BLaER1 treated with 17β-estradiol and CSF1 and Interleukin-3, amounts not matched to agents 10 nM and 100 nM (cell line): ENCODE measurements at regions not wholly inside any gene's neighbourhood (a gene's known extent, or its start where the extent isn't known, plus 50 kb on each side); places are given as distances from the start of the nearest gene placed in this dataset.
"Not testable (repeated sequence)": the region's sequence is repeated elsewhere in the genome, so short reads cannot be mapped to it uniquely, and the experiment has no call there.

ENCODE experiments used
- H3K27ac ChIP-seq, 11 experiments: shearing (Covaris generic); formaldehyde crosslinking; 2 replicates each; pipeline ENCODE4 v1.8.1; 2022
- H3K27me3 ChIP-seq, 11 experiments: shearing (Covaris generic); formaldehyde crosslinking; 2 replicates each; pipeline ENCODE4 v1.8.1; 2022
- H3K36me3 ChIP-seq, 11 experiments: shearing (Covaris generic); formaldehyde crosslinking; 2 replicates each; pipeline ENCODE4 v1.8.1; 2022
- H3K4me1 ChIP-seq, 10 experiments: shearing (Covaris generic); formaldehyde crosslinking; 2 replicates each; pipeline ENCODE4 v1.8.1; 2022
- H3K4me2 ChIP-seq, 11 experiments: shearing (Covaris generic); formaldehyde crosslinking; 2 replicates each; pipeline ENCODE4 v1.8.1; 2022
- H3K4me3 ChIP-seq, 10 experiments: shearing (Covaris generic); formaldehyde crosslinking; 2 replicates each; pipeline ENCODE4 v1.8.1; 2022
- H3K9ac ChIP-seq, 11 experiments: shearing (Covaris generic); formaldehyde crosslinking; 2 replicates each; pipeline ENCODE4 v1.8.1; 2022
- H3K9me3 ChIP-seq, 11 experiments: shearing (Covaris generic); formaldehyde crosslinking; replicated peaks in 1 of 11; 2 replicates each; pipeline ENCODE4 v1.8.1; 2022
- H4K20me1 ChIP-seq, 11 experiments: shearing (Covaris generic); formaldehyde crosslinking; 2 replicates each; pipeline ENCODE4 v1.8.1; 2022
- Cebpa-rat ChIP-seq, 11 experiments: shearing (Covaris generic); IDR thresholded peaks; 2 replicates each; pipeline ENCODE4 v1.8.1; 2022

GRCh38 chr20:43352996-43353395, 104.7 kb upstream of the SRSF6 start:
- Histone ChIP-seq H3K4me3 (no peak overlapping the region), H3K4me1 (no peaks in the 10 kb centered on the region), H3K27me3 (no peaks in the 10 kb centered on the region), H3K9me3 (peaks cover 0 to 10% (median 3%) of the 10 kb centered on the region in 11 experiments; a peak in 9 of 22 replicates), H3K36me3 (no peaks in the 10 kb centered on the region), H3K27ac (no peak overlapping the region), H3K4me2 (no peak overlapping the region), H3K9ac (no peak overlapping the region), H4K20me1 (no peaks in the 10 kb centered on the region)
- no peak for TF ChIP-seq Cebpa-rat (IDR thresholded peaks at IDR 0.05)

GRCh38 chr20:43350694-43351093, 107.0 kb upstream of the SRSF6 start:
- not testable (repeated sequence) for H3K27ac ChIP-seq, H3K4me3 ChIP-seq, H4K20me1 ChIP-seq, H3K4me1 ChIP-seq, H3K27me3 ChIP-seq, H3K36me3 ChIP-seq, H3K4me2 ChIP-seq, H3K9ac ChIP-seq, H3K9me3 ChIP-seq

- Histone ChIP-seq H3K27me3 (no peaks in the 10 kb centered on the region), H3K9me3 (peaks cover 0 to 7% (median 0%) of the 10 kb centered on the region in 11 experiments; a peak in 8 of 22 replicates), H3K9ac (no peak overlapping the region), H3K4me2 (no peak overlapping the region), H3K27ac (no peak overlapping the region), H3K4me3 (no peak overlapping the region), H3K36me3 (no peaks in the 10 kb centered on the region), H3K4me1 (no peaks in the 10 kb centered on the region), H4K20me1 (no peaks in the 10 kb centered on the region)
- no peak for TF ChIP-seq Cebpa-rat (IDR thresholded peaks at IDR 0.05)
Measured at GRCh38 chr20:43349841-43350240, 107.9 kb upstream of the SRSF6 start.

GRCh38 chr20:43347839-43348238, 109.9 kb upstream of the SRSF6 start:
- H3K9me3 ChIP-seq: peaks cover 0 to 23% (median 10%) of the 10 kb centered on the region in 11 experiments; a peak in 9 of 22 replicates
- H4K20me1 ChIP-seq, H3K36me3 ChIP-seq, H3K4me1 ChIP-seq, H3K27ac ChIP-seq, H3K4me3 ChIP-seq, H3K9ac ChIP-seq, H3K27me3 ChIP-seq, H3K4me2 ChIP-seq: not testable (repeated sequence)

DNA sequence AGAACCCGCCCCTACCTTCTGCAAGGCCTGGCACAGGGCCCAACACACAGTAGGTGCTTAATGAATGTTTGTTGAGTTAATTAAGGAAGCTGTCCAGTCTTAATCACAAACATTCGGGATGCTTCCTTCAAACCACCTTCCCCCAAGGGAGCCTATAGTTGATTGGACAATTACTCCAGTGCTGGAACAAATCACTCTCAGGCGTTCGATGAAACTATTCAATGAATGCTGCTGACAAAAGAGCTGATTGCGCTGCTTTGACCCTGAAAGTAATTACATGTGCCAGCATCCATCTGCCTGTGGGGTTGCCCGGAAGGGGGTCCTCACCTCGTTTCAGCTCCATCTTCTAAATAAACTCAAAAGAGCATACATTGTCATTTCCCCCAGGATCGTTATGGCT, 112.0 kb upstream of the SRSF6 start:
- Histone ChIP-seq H3K9me3 (peaks cover 0 to 23% (median 10%) of the 10 kb centered on the region in 11 experiments; a peak in 9 of 22 replicates), H3K27ac (no peak overlapping the region), H3K27me3 (no peaks in the 10 kb centered on the region), H3K4me2 (no peak overlapping the region), H3K9ac (no peak overlapping the region), H3K4me1 (peaks cover 0 to 12% (median 0%) of the 10 kb centered on the region in 10 experiments; a peak in 4 of 20 replicates), H4K20me1 (no peaks in the 10 kb centered on the region), H3K36me3 (no peaks in the 10 kb centered on the region), H3K4me3 (no peak overlapping the region)
- TF ChIP-seq Cebpa-rat (IDR thresholded peaks at IDR 0.05): no peak

DNA sequence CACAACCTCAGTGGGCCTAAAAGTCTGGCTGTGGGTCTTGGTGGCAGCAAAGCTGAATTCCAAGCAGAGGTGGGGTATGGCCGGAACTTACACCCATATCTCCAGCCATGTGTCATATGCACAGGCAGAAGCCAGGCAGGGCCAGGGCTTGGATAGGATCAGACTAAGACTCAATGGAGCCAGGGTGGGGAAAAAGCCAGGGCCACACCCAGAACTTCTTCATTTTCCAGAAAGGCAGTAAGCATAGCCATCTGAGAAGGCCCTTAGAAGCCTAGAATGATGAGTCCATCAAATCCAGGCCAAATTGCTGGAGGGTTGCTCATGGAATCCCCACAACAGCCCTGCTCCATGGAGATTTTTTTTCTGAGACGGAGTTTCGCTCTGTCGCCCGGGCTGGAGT, 116.2 kb upstream of the SRSF6 start:
- no peaks in the 10 kb centered on the region for H3K27me3 ChIP-seq
- no peak overlapping the region for H3K4me2 ChIP-seq
- no peaks in the 10 kb centered on the region for H4K20me1 ChIP-seq
- H3K36me3 ChIP-seq: no peaks in the 10 kb centered on the region
- no peak for TF ChIP-seq Cebpa-rat (IDR thresholded peaks at IDR 0.05)
- H3K9ac ChIP-seq: no peak overlapping the region
- H3K9me3 ChIP-seq: peaks cover 15 to 49% (median 29%) of the 10 kb centered on the region in 11 experiments; a peak in 21 of 22 replicates
- H3K4me3 ChIP-seq: no peak overlapping the region
- no peak overlapping the region; a peak in 1 of 22 replicates for H3K27ac ChIP-seq
- H3K4me1 ChIP-seq: peaks cover 0 to 12% (median 0%) of the 10 kb centered on the region in 10 experiments; a peak in 4 of 20 replicates

DNA sequence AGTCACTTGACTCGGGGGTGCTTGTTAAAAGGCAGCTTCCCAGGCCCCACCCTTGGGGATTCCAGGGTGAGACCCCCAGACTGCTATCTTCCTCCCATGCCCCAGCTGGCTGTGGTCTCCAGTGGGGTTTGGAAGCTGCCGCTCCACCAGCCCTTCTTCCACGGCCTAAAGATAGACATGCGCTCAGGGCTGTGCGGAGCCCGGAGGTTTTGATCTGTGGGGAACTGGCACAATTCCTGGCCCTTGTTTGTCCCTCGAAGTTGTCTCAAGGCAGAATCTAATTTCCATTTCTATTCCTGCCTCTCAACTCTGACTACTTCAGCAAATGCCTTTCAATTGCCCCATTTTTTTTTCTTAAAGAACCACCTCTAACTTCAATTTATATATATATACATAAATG, 120.7 kb upstream of the SRSF6 start:
- no peaks in the 10 kb centered on the region for H3K27me3 ChIP-seq
- no peak overlapping the region for H3K9ac ChIP-seq
- 0 out of 20 replicates have a peak, but pooled peaks cover 0 to 6% (median 0%) of the 10 kb centered on the region in 10 experiments for H3K4me1 ChIP-seq
- no peak overlapping the region for H3K4me3 ChIP-seq
- H4K20me1 ChIP-seq: no peaks in the 10 kb centered on the region
- H3K9me3 ChIP-seq: peaks cover 53 to 72% (median 67%) of the 10 kb centered on the region in 11 experiments
- no peak overlapping the region for H3K27ac ChIP-seq
- TF ChIP-seq Cebpa-rat (IDR thresholded peaks at IDR 0.05): no peak
- no peak overlapping the region for H3K4me2 ChIP-seq
- H3K36me3 ChIP-seq: 0 out of 22 replicates have a peak, but pooled peaks cover 0 to 3% (median 0%) of the 10 kb centered on the region in 11 experiments

DNA sequence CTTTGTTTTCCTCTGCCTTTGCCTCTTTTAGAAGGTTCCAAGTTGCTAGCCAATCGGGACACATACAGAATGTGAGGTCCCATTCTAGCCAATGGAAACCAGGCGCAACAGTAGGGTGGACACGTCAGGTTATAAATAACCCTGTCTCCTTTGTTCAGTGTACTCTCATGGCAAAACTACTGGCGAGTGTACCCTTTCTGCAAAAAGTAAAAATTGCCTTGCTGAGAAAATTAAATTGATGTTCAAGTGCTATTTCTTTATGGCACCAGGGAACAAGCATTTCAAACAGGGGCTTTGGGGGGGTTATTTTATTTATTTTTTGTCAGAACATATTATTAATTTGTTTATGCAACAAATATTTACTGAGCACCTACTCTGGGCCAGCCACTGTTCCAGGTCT, 123.6 kb upstream of the SRSF6 start:
- no peak overlapping the region for H3K27ac ChIP-seq
- H3K27me3 ChIP-seq: no peaks in the 10 kb centered on the region
- no peak overlapping the region for H3K4me3 ChIP-seq
- no peak for TF ChIP-seq Cebpa-rat (IDR thresholded peaks at IDR 0.05)
- H3K9ac ChIP-seq: no peak overlapping the region
- no peak overlapping the region for H3K4me2 ChIP-seq
- H3K36me3 ChIP-seq: 0 out of 22 replicates have a peak, but pooled peaks cover 0 to 3% (median 0%) of the 10 kb centered on the region in 11 experiments
- no peaks in the 10 kb centered on the region for H3K4me1 ChIP-seq
- H4K20me1 ChIP-seq: no peaks in the 10 kb centered on the region
- H3K9me3 ChIP-seq: peaks cover 47 to 68% (median 60%) of the 10 kb centered on the region in 11 experiments

GRCh38 chr20:43331906-43332305, 125.8 kb upstream of the SRSF6 start:
- Histone ChIP-seq H3K9ac (no peak overlapping the region), H3K4me1 (no peaks in the 10 kb centered on the region), H4K20me1 (no peaks in the 10 kb centered on the region), H3K9me3 (peaks cover 38 to 49% (median 45%) of the 10 kb centered on the region in 11 experiments), H3K36me3 (0 out of 22 replicates have a peak, but pooled peaks cover 0 to 3% (median 0%) of the 10 kb centered on the region in 11 experiments), H3K27me3 (no peaks in the 10 kb centered on the region), H3K27ac (no peak overlapping the region), H3K4me2 (no peak overlapping the region), H3K4me3 (no peak overlapping the region)
- TF ChIP-seq Cebpa-rat (IDR thresholded peaks at IDR 0.05): no peak

GRCh38 chr20:43328697-43329096, 129.0 kb upstream of the SRSF6 start:
- Histone ChIP-seq H4K20me1 (no peaks in the 10 kb centered on the region), H3K4me1 (no peaks in the 10 kb centered on the region), H3K36me3 (no peaks in the 10 kb centered on the region), H3K27me3 (no peaks in the 10 kb centered on the region), H3K9ac (no peak overlapping the region), H3K9me3 (peaks cover 12 to 17% (median 15%) of the 10 kb centered on the region in 11 experiments), H3K4me3 (no peak overlapping the region), H3K27ac (no peak overlapping the region), H3K4me2 (no peak overlapping the region)
- no peak for TF ChIP-seq Cebpa-rat (IDR thresholded peaks at IDR 0.05)

DNA sequence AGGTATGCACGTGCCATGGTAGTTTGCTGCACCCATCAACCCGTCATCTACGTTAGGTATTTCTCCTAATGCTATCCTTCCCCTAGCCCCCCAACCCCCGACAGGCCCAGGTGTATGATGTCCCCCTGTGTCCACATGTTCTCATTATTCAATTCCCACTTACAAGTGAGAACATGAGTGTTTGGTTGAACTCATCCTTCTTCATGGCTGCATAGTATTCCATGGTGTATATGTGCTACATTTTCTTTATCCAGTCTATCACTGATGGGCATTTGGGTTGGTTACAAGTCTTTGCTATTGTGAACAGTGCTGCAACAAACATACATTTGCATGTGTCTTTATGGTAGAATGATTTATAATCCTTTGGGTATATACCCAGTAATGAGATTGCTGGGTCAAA, 130.5 kb upstream of the SRSF6 start:
- H4K20me1 ChIP-seq, H3K9ac ChIP-seq, H3K27me3 ChIP-seq, H3K4me3 ChIP-seq, H3K4me2 ChIP-seq, H3K27ac ChIP-seq, H3K9me3 ChIP-seq, H3K4me1 ChIP-seq, H3K36me3 ChIP-seq: not testable (repeated sequence)
